OCI-LY3 (cell line): ENCODE measurements at regions not wholly inside any gene's neighbourhood (a gene's known extent, or its start where the extent isn't known, plus 50 kb on each side); places are given as distances from the start of the nearest gene placed in this dataset.

ENCODE experiments used
- H2AFZ ChIP-seq: fragments of 200-600, 300-600 bp; shearing (Covaris generic); 2 replicates; pipeline ENCODE4 v1.6.0; 2014; ENCODE audit warnings: antibody characterized with exemption, low read depth, low read length
- H3K27ac ChIP-seq: fragments of 200-600, 300-600 bp; sonication (generic); 2 replicates; pipeline ENCODE4 v1.5.1; 2014; ENCODE audit warnings: mild to moderate bottlenecking, low read length, moderate library complexity, mixed read lengths
- H3K27me3 ChIP-seq: fragments of 200-600, 300-600 bp; sonication (generic); 2 replicates; pipeline ENCODE4 v1.6.1; 2014; ENCODE audit warnings: low read depth, low read length, mixed read lengths
- H3K36me3 ChIP-seq: fragments of 200-600, 300-600 bp; sonication (generic); replicated peaks from 2 replicates; pipeline ENCODE3; 2014; ENCODE audit warnings: low read depth, low read length, mixed read lengths
- H3K4me1 ChIP-seq: fragments of 300-600, 200-600 bp; sonication (generic); 2 replicates; pipeline ENCODE4 v1.6.1; 2014; ENCODE audit warnings: low read length, mixed read lengths
- H3K4me2 ChIP-seq: fragments of 200-600, 300-600 bp; sonication (generic); 2 replicates; pipeline ENCODE4 v1.6.1; 2014; ENCODE audit warnings: low read length, mixed read lengths
- H3K4me3 ChIP-seq: fragments of 300-600, 200-600 bp; sonication (generic); 2 replicates; pipeline ENCODE4 v1.5.1; 2014; ENCODE audit warnings: antibody characterized with exemption, mild to moderate bottlenecking, low read length, moderate library complexity
- H3K79me2 ChIP-seq: fragments of 300-600, 200-600 bp; shearing (Covaris generic); 2 replicates; pipeline ENCODE4 v1.6.1; 2014; ENCODE audit warnings: mild to moderate bottlenecking, low read length, mixed read lengths
- H3K9ac ChIP-seq: fragments of 300-600, 200-600 bp; shearing (Covaris generic); 2 replicates; pipeline ENCODE4 v1.6.0; 2014; ENCODE audit warnings: mild to moderate bottlenecking, low read length, moderate library complexity
- H3K9me3 ChIP-seq: fragments of 200-600, 300-600 bp; shearing (Covaris generic); 2 replicates; pipeline ENCODE4 v1.6.1; 2014; ENCODE audit warnings: low read length, mixed read lengths; ENCODE audit not compliant: insufficient read depth
- H4K20me1 ChIP-seq: fragments of 200-600, 300-600 bp; sonication (generic); 2 replicates; pipeline ENCODE4 v1.6.1; 2016; ENCODE audit warnings: low read length, mixed read lengths; ENCODE audit not compliant: insufficient read depth
- CTCF ChIP-seq: fragments of 200-600, 300-600 bp; sonication (generic); IDR thresholded peaks from 2 replicates; pipeline ENCODE4 v1.5.1; 2014; ENCODE audit warnings: antibody characterized with exemption, low read length, low read depth
- EZH2phosphoT487 ChIP-seq: fragments of 200-600 bp; shearing (Covaris generic); IDR thresholded peaks from 2 replicates; pipeline ENCODE4 v1.6.1; 2018; ENCODE audit warnings: antibody characterized with exemption, mixed run types, low read depth

- Histone ChIP-seq H2AFZ (no peak overlapping the region), H3K79me2 (no peaks in the 10 kb centered on the region), H3K9ac (no peak overlapping the region), H3K27ac (no peak overlapping the region), H3K27me3 (no peaks in the 10 kb centered on the region), H3K4me2 (no peak overlapping the region), H3K36me3 (no peaks in the 10 kb centered on the region), H4K20me1 (no peaks in the 10 kb centered on the region), H3K4me1 (no peaks in the 10 kb centered on the region), H3K9me3 (no peaks in the 10 kb centered on the region), H3K4me3 (no peak overlapping the region)
- TF ChIP-seq CTCF (no peak), EZH2phosphoT487 (no peak)
Measured at GRCh38 chr9:10843151-10843550, 230.3 kb upstream of the PTPRD start.

- no peak overlapping the region for H3K4me2 ChIP-seq
- no peaks in the 10 kb centered on the region for H3K4me1 ChIP-seq
- peak; percentile 75 for TF ChIP-seq CTCF
- no peak for TF ChIP-seq EZH2phosphoT487
- H4K20me1 ChIP-seq: no peaks in the 10 kb centered on the region
- no peaks in the 10 kb centered on the region for H3K36me3 ChIP-seq
- no peaks in the 10 kb centered on the region for H3K9me3 ChIP-seq
- H2AFZ ChIP-seq: no peak overlapping the region
- no peak overlapping the region for H3K27ac ChIP-seq
- H3K27me3 ChIP-seq: no peaks in the 10 kb centered on the region
- no peak overlapping the region for H3K4me3 ChIP-seq
- H3K79me2 ChIP-seq: no peaks in the 10 kb centered on the region
- no peak overlapping the region for H3K9ac ChIP-seq
Measured at GRCh38 chr9:10855847-10856246, 243.0 kb upstream of the PTPRD start.

- H3K4me1 ChIP-seq: no peaks in the 10 kb centered on the region
- H2AFZ ChIP-seq: no peak overlapping the region
- no peaks in the 10 kb centered on the region for H3K36me3 ChIP-seq
- H3K4me2 ChIP-seq: no peak overlapping the region
- no peaks in the 10 kb centered on the region for H3K27me3 ChIP-seq
- H3K4me3 ChIP-seq: no peak overlapping the region
- TF ChIP-seq CTCF (no peak), EZH2phosphoT487 (no peak)
- no peaks in the 10 kb centered on the region for H3K9me3 ChIP-seq
- H3K79me2 ChIP-seq: no peaks in the 10 kb centered on the region
- no peak overlapping the region for H3K9ac ChIP-seq
- no peaks in the 10 kb centered on the region for H4K20me1 ChIP-seq
- no peak overlapping the region for H3K27ac ChIP-seq
Measured at GRCh38 chr9:10858817-10859216, 246.0 kb upstream of the PTPRD start.

- Histone ChIP-seq H4K20me1 (no peaks in the 10 kb centered on the region), H3K4me1 (no peaks in the 10 kb centered on the region), H3K4me2 (no peak overlapping the region), H3K36me3 (no peaks in the 10 kb centered on the region), H3K9ac (no peak overlapping the region), H3K9me3 (no peaks in the 10 kb centered on the region; the same call in 1 of the 2 replicates), H3K27ac (no peak overlapping the region), H3K27me3 (no peaks in the 10 kb centered on the region), H3K4me3 (no peak overlapping the region), H3K79me2 (no peaks in the 10 kb centered on the region), H2AFZ (no peak overlapping the region)
- TF ChIP-seq EZH2phosphoT487 (no peak), CTCF (no peak)
Measured at GRCh38 chr9:10863476-10863875, 250.7 kb upstream of the PTPRD start.
